ENCODE measurements at regions not wholly inside any gene's neighbourhood (a gene's known extent, or its start where the extent isn't known, plus 50 kb on each side); places are given as distances from the start of the nearest gene placed in this dataset.

GRCh38 chr1:8134546-8135235, 108.6 kb upstream of the ERRFI1 start:
- no peak for TF ChIP-seq FOXM1 (IDR thresholded peaks at IDR 0.05; ENCODE audit: borderline replicate concordance, low read depth)
- no peak for TF ChIP-seq TAF1 (IDR thresholded peaks at IDR 0.05; ENCODE audit: low read depth)
- TF ChIP-seq ZBTB7A (IDR thresholded peaks at IDR 0.05; ENCODE audit: low read depth) = no peak

GRCh38 chr1:8133657-8134430, 107.7 kb upstream of the ERRFI1 start:
- no peak for TF ChIP-seq CEBPB (IDR thresholded peaks at IDR 0.05)
- TF ChIP-seq TAF1 (IDR thresholded peaks at IDR 0.05; ENCODE audit: low read depth) = no peak
- TF ChIP-seq TCF12 (IDR thresholded peaks at IDR 0.05; ENCODE audit: low read depth) = no peak
- TF ChIP-seq NFIC (IDR thresholded peaks at IDR 0.05) = no peak
- TF ChIP-seq FOXM1 (IDR thresholded peaks at IDR 0.05; ENCODE audit: borderline replicate concordance, low read depth) = no peak
- no peak for TF ChIP-seq ZBTB7A (IDR thresholded peaks at IDR 0.05; ENCODE audit: low read depth)
- no peak for TF ChIP-seq CREB1 (IDR thresholded peaks at IDR 0.05; ENCODE audit: low read depth)
- no peak for TF ChIP-seq MAX (IDR thresholded peaks at IDR 0.05)

DNA sequence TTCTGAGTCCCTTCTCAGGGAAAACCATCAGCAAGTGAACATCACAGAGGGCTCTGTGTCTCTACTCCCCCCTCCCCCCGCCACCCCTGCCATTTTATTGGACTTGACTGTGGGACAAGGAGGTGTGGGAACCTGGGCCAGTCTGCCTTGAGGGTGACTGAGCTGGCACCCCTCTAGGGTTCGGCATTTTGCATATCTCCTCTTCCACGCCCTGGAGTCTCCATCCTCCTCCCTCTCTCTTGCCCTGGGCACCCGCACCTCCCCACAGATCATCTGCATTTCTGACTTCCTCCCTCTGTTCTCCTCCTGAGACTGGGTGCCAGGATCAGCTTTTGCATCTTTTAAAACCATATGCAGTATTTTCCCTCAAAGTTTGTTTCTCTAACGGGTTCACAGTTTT, 107.1 kb upstream of the ERRFI1 start:
- TF ChIP-seq RAD21 (IDR thresholded peaks at IDR 0.05; ENCODE audit: low read depth) (no peak), MAX (IDR thresholded peaks at IDR 0.05) (no peak), CREB1 (IDR thresholded peaks at IDR 0.05; ENCODE audit: low read depth) (no peak)

- TF ChIP-seq TEAD4 (IDR thresholded peaks at IDR 0.05) (no peak), YY1 (IDR thresholded peaks at IDR 0.05; ENCODE audit: low read depth) (no peak)
Measured at GRCh38 chr1:8127171-8127641, 101.1 kb upstream of the ERRFI1 start.

- no peak for TF ChIP-seq USF1 (IDR thresholded peaks at IDR 0.05)
- TF ChIP-seq RAD21 (IDR thresholded peaks at IDR 0.05; ENCODE audit: low read depth) = no peak
- no peak for TF ChIP-seq TEAD4 (IDR thresholded peaks at IDR 0.05)
- TF ChIP-seq ZBTB7A (IDR thresholded peaks at IDR 0.05; ENCODE audit: low read depth) = no peak
- TF ChIP-seq TCF12 (IDR thresholded peaks at IDR 0.05; ENCODE audit: low read depth) = no peak
- no peak for TF ChIP-seq MAX (IDR thresholded peaks at IDR 0.05)
- no peak for TF ChIP-seq CREB1 (IDR thresholded peaks at IDR 0.05; ENCODE audit: low read depth)
- TF ChIP-seq FOXM1 (IDR thresholded peaks at IDR 0.05; ENCODE audit: borderline replicate concordance, low read depth) = no peak
- TF ChIP-seq EP300 (IDR thresholded peaks at IDR 0.05; ENCODE audit: borderline replicate concordance) = no peak
- TF ChIP-seq EGR1 (IDR thresholded peaks at IDR 0.05) = no peak
- no peak for TF ChIP-seq YY1 (IDR thresholded peaks at IDR 0.05; ENCODE audit: low read depth)
- TF ChIP-seq CEBPB (IDR thresholded peaks at IDR 0.05) = no peak
- TF ChIP-seq TAF1 (IDR thresholded peaks at IDR 0.05; ENCODE audit: low read depth) = no peak
- TF ChIP-seq NFIC (IDR thresholded peaks at IDR 0.05) = no peak
- no peak for TF ChIP-seq REST (IDR thresholded peaks at IDR 0.05; ENCODE audit: low read depth)
Measured at GRCh38 chr1:8122477-8123407, 96.6 kb upstream of the ERRFI1 start.

GRCh38 chr1:8122160-8122476, 96.0 kb upstream of the ERRFI1 start:
- TF ChIP-seq YY1 (IDR thresholded peaks at IDR 0.05; ENCODE audit: low read depth) (no peak), RAD21 (IDR thresholded peaks at IDR 0.05; ENCODE audit: low read depth) (no peak), TAF1 (IDR thresholded peaks at IDR 0.05; ENCODE audit: low read depth) (no peak), REST (IDR thresholded peaks at IDR 0.05; ENCODE audit: low read depth) (no peak), USF1 (IDR thresholded peaks at IDR 0.05) (no peak), CREB1 (IDR thresholded peaks at IDR 0.05; ENCODE audit: low read depth) (no peak), EGR1 (IDR thresholded peaks at IDR 0.05) (no peak), FOXM1 (IDR thresholded peaks at IDR 0.05; ENCODE audit: borderline replicate concordance, low read depth) (no peak), MAX (IDR thresholded peaks at IDR 0.05) (no peak), EP300 (IDR thresholded peaks at IDR 0.05; ENCODE audit: borderline replicate concordance) (no peak), CEBPB (IDR thresholded peaks at IDR 0.05) (no peak), TCF12 (IDR thresholded peaks at IDR 0.05; ENCODE audit: low read depth) (no peak), NFIC (IDR thresholded peaks at IDR 0.05) (no peak)

Measured in Ishikawa (cell line).